ENCODE measurements at regions not wholly inside any gene's neighbourhood (a gene's known extent, or its start where the extent isn't known, plus 50 kb on each side); places are given as distances from the start of the nearest gene placed in this dataset.

GRCh38 chr2:39537150-39537549, 100.1 kb upstream of the MAP4K3 start:
- no peak for DNase-seq (ENCODE audit: low spot score)

GRCh38 chr2:39538718-39539117, 101.6 kb upstream of the MAP4K3 start:
- no peak for DNase-seq (ENCODE audit: low spot score)

- no peak for DNase-seq (ENCODE audit: low spot score)
These were observed 103.3 kb upstream of the MAP4K3 start for GRCh38 chr2:39540414-39540813.

GRCh38 chr2:39541011-39541930, 104.2 kb upstream of the MAP4K3 start:
- no peak for DNase-seq (ENCODE audit: low spot score)

- DNase-seq (ENCODE audit: low spot score) = no peak
These were observed 105.4 kb upstream of the MAP4K3 start for GRCh38 chr2:39542523-39542922.

GRCh38 chr2:39545957-39546356, 108.9 kb upstream of the MAP4K3 start:
- no peak for DNase-seq (ENCODE audit: low spot score)

GRCh38 chr2:39546409-39546808, 109.3 kb upstream of the MAP4K3 start:
- DNase-seq (ENCODE audit: low spot score) = no peak

GRCh38 chr2:39546937-39547336, 109.9 kb upstream of the MAP4K3 start:
- DNase-seq (ENCODE audit: low spot score) = no peak

- peak; percentile 26 for DNase-seq (ENCODE audit: low spot score)
These were observed 111.0 kb upstream of the MAP4K3 start for GRCh38 chr2:39547811-39548719.

- no peak for DNase-seq (ENCODE audit: low spot score)
These were observed 111.9 kb upstream of the MAP4K3 start for GRCh38 chr2:39549000-39549399.

- no peak for DNase-seq (ENCODE audit: low spot score)
These were observed 112.8 kb upstream of the MAP4K3 start for GRCh38 chr2:39549718-39550464.

GRCh38 chr2:39550701-39551285, 113.7 kb upstream of the MAP4K3 start:
- DNase-seq (ENCODE audit: low spot score) = peak; percentile 42

GRCh38 chr2:39558906-39559305, 106.8 kb upstream of the TMEM178A start:
- no peak for DNase-seq (ENCODE audit: low spot score)

- no peak for DNase-seq (ENCODE audit: low spot score)
These were observed 102.1 kb upstream of the TMEM178A start for GRCh38 chr2:39563572-39563971.

- no peak for DNase-seq (ENCODE audit: low spot score)
These were observed 98.2 kb upstream of the TMEM178A start for GRCh38 chr2:39567507-39567906.

- DNase-seq (ENCODE audit: low spot score) = no peak
These were observed 97.6 kb upstream of the TMEM178A start for GRCh38 chr2:39568116-39568515.

- DNase-seq (ENCODE audit: low spot score) = peak; percentile 89
These were observed 97.1 kb upstream of the TMEM178A start for GRCh38 chr2:39568561-39569006.

- DNase-seq (ENCODE audit: low spot score) = no peak
These were observed 95.6 kb upstream of the TMEM178A start for GRCh38 chr2:39570130-39570555.

GRCh38 chr2:39570614-39571013, 95.1 kb upstream of the TMEM178A start:
- DNase-seq (ENCODE audit: low spot score) = no peak

GRCh38 chr2:39571111-39571731, 94.5 kb upstream of the TMEM178A start:
- no peak for DNase-seq (ENCODE audit: low spot score)

- no peak for DNase-seq (ENCODE audit: low spot score)
These were observed 92.4 kb upstream of the TMEM178A start for GRCh38 chr2:39573276-39573675.

Data from kidney capillary endothelial cell (primary cell).